ENCODE measurements at regions not wholly inside any gene's neighbourhood (a gene's known extent, or its start where the extent isn't known, plus 50 kb on each side); places are given as distances from the start of the nearest gene placed in this dataset.

- no peak for TF ChIP-seq CTCF (IDR thresholded peaks at IDR 0.05; ENCODE audit: poor library complexity)
- no peak for TF ChIP-seq EZH2 (IDR thresholded peaks at IDR 0.05; ENCODE audit: borderline replicate concordance)
Observed at GRCh38 chr1:105483436-105483835, 1573.0 kb upstream of the PRMT6 start.
